ENCODE measurements at regions not wholly inside any gene's neighbourhood (a gene's known extent, or its start where the extent isn't known, plus 50 kb on each side); places are given as distances from the start of the nearest gene placed in this dataset.

GRCh38 chr12:67107235-67107634, 161.9 kb upstream of the CAND1 start:
- H3K27ac Mint-ChIP-seq, result no peak overlapping the region
- no peaks in the 10 kb centered on the region for H3K36me3 ChIP-seq (ENCODE audit: insufficient read depth)
- no peaks in the 10 kb centered on the region for H3K79me2 ChIP-seq (replicated peaks; ENCODE audit: insufficient read depth)
- H3K4me2 ChIP-seq, result no peak overlapping the region
- no peak for DNase-seq (ENCODE audit: low spot score)
- no peaks in the 10 kb centered on the region for H3F3A ChIP-seq (replicated peaks; ENCODE audit: low read depth)
- H3K36me3 Mint-ChIP-seq (ENCODE audit: low read depth), result no peaks in the 10 kb centered on the region
- no peak overlapping the region for H2AFZ ChIP-seq
- H3K27me3 Mint-ChIP-seq (ENCODE audit: insufficient read depth, low read depth, poor library complexity), result no peaks in the 10 kb centered on the region
- no peaks in the 10 kb centered on the region for H3K27me3 ChIP-seq (ENCODE audit: insufficient read depth)
- H3K9me2 ChIP-seq (ENCODE audit: insufficient read depth), result no peaks in the 10 kb centered on the region
- TF ChIP-seq JUNB (IDR thresholded peaks at IDR 0.05; ENCODE audit: unreplicated experiment), result no peak
- no peak for TF ChIP-seq EZH2phosphoT487 (IDR thresholded peaks at IDR 0.05; ENCODE audit: unreplicated experiment)
- no peak for TF ChIP-seq NANOG (IDR thresholded peaks at IDR 0.05; ENCODE audit: borderline replicate concordance)
- no peak for TF ChIP-seq POLR2AphosphoS5 (IDR thresholded peaks at IDR 0.05; ENCODE audit: low read depth)
- no peak for TF ChIP-seq ZNF114 (CRISPR knock-in tag; IDR thresholded peaks at IDR 0.05)
- TF ChIP-seq ZNF331 (CRISPR knock-in tag; IDR thresholded peaks at IDR 0.05; ENCODE audit: low read depth), result no peak
- TF ChIP-seq ZNF462 (CRISPR knock-in tag; IDR thresholded peaks at IDR 0.05), result no peak
- TF ChIP-seq, protein P1, sequence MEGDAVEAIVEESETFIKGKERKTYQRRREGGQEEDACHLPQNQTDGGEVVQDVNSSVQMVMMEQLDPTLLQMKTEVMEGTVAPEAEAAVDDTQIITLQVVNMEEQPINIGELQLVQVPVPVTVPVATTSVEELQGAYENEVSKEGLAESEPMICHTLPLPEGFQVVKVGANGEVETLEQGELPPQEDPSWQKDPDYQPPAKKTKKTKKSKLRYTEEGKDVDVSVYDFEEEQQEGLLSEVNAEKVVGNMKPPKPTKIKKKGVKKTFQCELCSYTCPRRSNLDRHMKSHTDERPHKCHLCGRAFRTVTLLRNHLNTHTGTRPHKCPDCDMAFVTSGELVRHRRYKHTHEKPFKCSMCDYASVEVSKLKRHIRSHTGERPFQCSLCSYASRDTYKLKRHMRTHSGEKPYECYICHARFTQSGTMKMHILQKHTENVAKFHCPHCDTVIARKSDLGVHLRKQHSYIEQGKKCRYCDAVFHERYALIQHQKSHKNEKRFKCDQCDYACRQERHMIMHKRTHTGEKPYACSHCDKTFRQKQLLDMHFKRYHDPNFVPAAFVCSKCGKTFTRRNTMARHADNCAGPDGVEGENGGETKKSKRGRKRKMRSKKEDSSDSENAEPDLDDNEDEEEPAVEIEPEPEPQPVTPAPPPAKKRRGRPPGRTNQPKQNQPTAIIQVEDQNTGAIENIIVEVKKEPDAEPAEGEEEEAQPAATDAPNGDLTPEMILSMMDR (conservative IDR thresholded peaks at IDR 0.05; ENCODE audit: low read depth in 2 of 2), result no peak
- no peak for TF ChIP-seq STAT1 (IDR thresholded peaks at IDR 0.05; ENCODE audit: unreplicated experiment)
- TF ChIP-seq EZH2 (IDR thresholded peaks at IDR 0.05; ENCODE audit: low read depth, unreplicated experiment), result no peak
- TF ChIP-seq, protein P2, sequence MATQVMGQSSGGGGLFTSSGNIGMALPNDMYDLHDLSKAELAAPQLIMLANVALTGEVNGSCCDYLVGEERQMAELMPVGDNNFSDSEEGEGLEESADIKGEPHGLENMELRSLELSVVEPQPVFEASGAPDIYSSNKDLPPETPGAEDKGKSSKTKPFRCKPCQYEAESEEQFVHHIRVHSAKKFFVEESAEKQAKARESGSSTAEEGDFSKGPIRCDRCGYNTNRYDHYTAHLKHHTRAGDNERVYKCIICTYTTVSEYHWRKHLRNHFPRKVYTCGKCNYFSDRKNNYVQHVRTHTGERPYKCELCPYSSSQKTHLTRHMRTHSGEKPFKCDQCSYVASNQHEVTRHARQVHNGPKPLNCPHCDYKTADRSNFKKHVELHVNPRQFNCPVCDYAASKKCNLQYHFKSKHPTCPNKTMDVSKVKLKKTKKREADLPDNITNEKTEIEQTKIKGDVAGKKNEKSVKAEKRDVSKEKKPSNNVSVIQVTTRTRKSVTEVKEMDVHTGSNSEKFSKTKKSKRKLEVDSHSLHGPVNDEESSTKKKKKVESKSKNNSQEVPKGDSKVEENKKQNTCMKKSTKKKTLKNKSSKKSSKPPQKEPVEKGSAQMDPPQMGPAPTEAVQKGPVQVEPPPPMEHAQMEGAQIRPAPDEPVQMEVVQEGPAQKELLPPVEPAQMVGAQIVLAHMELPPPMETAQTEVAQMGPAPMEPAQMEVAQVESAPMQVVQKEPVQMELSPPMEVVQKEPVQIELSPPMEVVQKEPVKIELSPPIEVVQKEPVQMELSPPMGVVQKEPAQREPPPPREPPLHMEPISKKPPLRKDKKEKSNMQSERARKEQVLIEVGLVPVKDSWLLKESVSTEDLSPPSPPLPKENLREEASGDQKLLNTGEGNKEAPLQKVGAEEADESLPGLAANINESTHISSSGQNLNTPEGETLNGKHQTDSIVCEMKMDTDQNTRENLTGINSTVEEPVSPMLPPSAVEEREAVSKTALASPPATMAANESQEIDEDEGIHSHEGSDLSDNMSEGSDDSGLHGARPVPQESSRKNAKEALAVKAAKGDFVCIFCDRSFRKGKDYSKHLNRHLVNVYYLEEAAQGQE (IDR thresholded peaks at IDR 0.05; ENCODE audit: unreplicated experiment), result no peak
- TF ChIP-seq ETS1 (IDR thresholded peaks at IDR 0.05), result no peak
- TF ChIP-seq CREB1 (CRISPR knock-in tag; IDR thresholded peaks at IDR 0.05; ENCODE audit: low read depth), result no peak
- H3K4me3 ChIP-seq, result no peak overlapping the region
- no peaks in the 10 kb centered on the region for H4K20me1 ChIP-seq (replicated peaks; ENCODE audit: insufficient read depth)
- ATAC-seq, result no peak
- no peaks in the 10 kb centered on the region; the same call in 1 of the 3 replicates for H3K4me1 Mint-ChIP-seq
- H3K27ac ChIP-seq (ENCODE audit: low read depth), result no peak overlapping the region
- no peaks in the 10 kb centered on the region; the same call in 1 of the 3 replicates for H3K9me3 Mint-ChIP-seq
- no peaks in the 10 kb centered on the region; the same call in 1 of the 2 replicates for H3K4me1 ChIP-seq (ENCODE audit: insufficient read depth)
- H3K4me3 Mint-ChIP-seq, result no peak overlapping the region
